Epithelial cell of proximal tubule (primary cell): ENCODE measurements at regions not wholly inside any gene's neighbourhood (a gene's known extent, or its start where the extent isn't known, plus 50 kb on each side); places are given as distances from the start of the nearest gene placed in this dataset.

Experiments
- DNase-seq: peaks from one replicate; pipeline ENCODE4 v3.0.0-alpha.2; 2011; ENCODE audit warnings: low read depth
- H3K4me3 ChIP-seq: 2 replicates; pipeline ENCODE4 v1.5.1; 2011; ENCODE audit warnings: low read depth, mild to moderate bottlenecking, low read length
- CTCF ChIP-seq: conservative IDR thresholded peaks from 2 replicates; pipeline ENCODE4 v1.5.1; 2012; ENCODE audit warnings: low read depth, mild to moderate bottlenecking, low read length

GRCh38 chr10:8416192-8416701, 361.8 kb downstream of the GATA3 start:
- DNase-seq, result no peak
- H3K4me3 ChIP-seq, result no peak overlapping the region
- no peak for TF ChIP-seq CTCF

- no peak for TF ChIP-seq CTCF
- no peak overlapping the region for H3K4me3 ChIP-seq
- no peak for DNase-seq
These were observed 362.3 kb downstream of the GATA3 start for GRCh38 chr10:8416760-8417159.

GRCh38 chr10:8417631-8418030, 363.1 kb downstream of the GATA3 start:
- no peak for TF ChIP-seq CTCF

GRCh38 chr10:8418631-8419030, 364.1 kb downstream of the GATA3 start:
- H3K4me3 ChIP-seq, result no peak overlapping the region
- TF ChIP-seq CTCF, result no peak
- no peak for DNase-seq

More at GRCh38 chr10:8417631-8418030, 363.1 kb downstream of the GATA3 start:
- H3K4me3 ChIP-seq, result no peak overlapping the region
- DNase-seq, result no peak

- H3K4me3 ChIP-seq, result no peak overlapping the region
- DNase-seq, result no peak
- no peak for TF ChIP-seq CTCF
These were observed 365.7 kb downstream of the GATA3 start for GRCh38 chr10:8420182-8420581.

- no peak for DNase-seq
- TF ChIP-seq CTCF, result no peak
- H3K4me3 ChIP-seq, result no peak overlapping the region
These were observed 370.2 kb downstream of the GATA3 start for GRCh38 chr10:8424555-8425211.

GRCh38 chr10:8428654-8429053, 374.2 kb downstream of the GATA3 start:
- DNase-seq, result no peak
- TF ChIP-seq CTCF, result no peak

More at GRCh38 chr10:8428654-8429053, 374.2 kb downstream of the GATA3 start:
- no peak overlapping the region for H3K4me3 ChIP-seq
